VCaP (cell line): ENCODE measurements at regions not wholly inside any gene's neighbourhood (a gene's known extent, or its start where the extent isn't known, plus 50 kb on each side); places are given as distances from the start of the nearest gene placed in this dataset.

Source experiments
- H3K27ac ChIP-seq: fragments of 450-650 bp; 2 replicates; pipeline ENCODE4 v1.5.1; 2017
- TF ChIP-seq, protein P1 (sequence below): fragments of 450-650 bp; conservative IDR thresholded peaks from 2 replicates; pipeline ENCODE4 v1.5.1; 2017; ENCODE audit warnings: mild to moderate bottlenecking, moderate library complexity

DNA sequence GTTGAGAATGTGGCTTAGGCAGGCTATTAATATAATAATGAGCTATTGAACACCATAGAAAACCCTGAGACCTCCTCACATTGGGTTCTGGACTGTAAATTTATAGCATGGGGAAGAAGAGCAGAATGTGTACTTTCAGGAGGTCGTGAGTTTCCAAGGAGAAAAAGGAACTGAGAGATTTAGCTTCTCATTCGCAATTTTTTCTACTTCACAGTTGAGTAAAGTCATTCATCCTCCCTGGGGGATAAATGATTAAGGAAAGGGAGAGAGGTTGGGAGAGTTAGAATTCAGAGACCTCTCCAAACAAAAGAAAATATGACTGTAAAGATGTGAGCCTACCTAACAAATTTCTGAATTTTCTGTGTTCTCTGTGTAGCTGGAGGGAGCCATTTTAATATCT, 205.8 kb upstream of the CYRIA start:
- TF ChIP-seq, protein P1, sequence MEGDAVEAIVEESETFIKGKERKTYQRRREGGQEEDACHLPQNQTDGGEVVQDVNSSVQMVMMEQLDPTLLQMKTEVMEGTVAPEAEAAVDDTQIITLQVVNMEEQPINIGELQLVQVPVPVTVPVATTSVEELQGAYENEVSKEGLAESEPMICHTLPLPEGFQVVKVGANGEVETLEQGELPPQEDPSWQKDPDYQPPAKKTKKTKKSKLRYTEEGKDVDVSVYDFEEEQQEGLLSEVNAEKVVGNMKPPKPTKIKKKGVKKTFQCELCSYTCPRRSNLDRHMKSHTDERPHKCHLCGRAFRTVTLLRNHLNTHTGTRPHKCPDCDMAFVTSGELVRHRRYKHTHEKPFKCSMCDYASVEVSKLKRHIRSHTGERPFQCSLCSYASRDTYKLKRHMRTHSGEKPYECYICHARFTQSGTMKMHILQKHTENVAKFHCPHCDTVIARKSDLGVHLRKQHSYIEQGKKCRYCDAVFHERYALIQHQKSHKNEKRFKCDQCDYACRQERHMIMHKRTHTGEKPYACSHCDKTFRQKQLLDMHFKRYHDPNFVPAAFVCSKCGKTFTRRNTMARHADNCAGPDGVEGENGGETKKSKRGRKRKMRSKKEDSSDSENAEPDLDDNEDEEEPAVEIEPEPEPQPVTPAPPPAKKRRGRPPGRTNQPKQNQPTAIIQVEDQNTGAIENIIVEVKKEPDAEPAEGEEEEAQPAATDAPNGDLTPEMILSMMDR = no peak
- no peak overlapping the region for H3K27ac ChIP-seq

DNA sequence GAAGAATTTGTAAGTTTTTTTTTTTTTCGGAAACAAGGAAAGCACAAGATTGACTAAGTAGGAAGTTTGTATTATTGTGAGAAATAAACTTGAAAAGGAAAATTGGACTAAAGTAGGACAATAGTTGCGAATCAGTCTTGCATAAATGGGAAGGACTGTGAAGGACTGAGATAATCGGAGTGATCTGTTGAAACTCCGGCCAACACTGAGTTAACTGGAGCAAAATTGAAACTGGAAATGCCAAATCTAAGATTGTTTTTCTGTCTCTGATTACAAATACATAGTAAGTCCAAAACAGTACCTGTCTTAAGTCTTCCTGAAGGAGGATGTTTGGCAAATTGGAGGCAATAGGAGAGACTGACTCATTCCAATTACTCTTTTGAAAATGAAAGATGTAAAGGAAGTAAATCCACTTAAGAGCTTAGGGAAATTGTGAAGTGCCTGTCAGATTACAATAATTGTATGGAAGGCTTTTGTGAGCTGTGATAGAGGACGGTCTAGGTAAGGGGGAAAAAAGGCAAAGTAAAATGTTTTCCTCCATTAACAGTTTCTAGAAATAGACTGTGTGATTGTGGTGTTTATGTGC, 204.9 kb upstream of the CYRIA start:
- H3K27ac ChIP-seq = no peak overlapping the region
- TF ChIP-seq, protein P1 = no peak

DNA sequence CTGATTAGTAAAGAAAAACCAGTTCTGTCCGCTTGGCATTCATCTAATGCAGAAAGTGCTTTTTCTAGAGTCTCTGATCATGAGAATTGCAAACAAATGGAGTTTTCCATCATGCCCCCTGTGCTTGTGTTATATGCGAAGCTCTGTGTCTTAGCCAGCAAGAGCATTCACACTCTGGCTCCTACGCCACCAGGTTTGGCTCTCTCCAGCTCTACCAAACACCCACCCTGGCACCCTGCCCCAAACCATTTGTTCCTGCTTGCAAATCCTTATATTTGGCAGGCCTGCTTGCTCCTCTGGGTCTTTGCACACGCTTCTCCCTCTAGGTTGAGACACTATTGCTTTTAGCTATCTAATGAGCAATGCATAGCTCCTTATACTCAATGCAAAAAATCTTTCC, 204.1 kb upstream of the CYRIA start:
- H3K27ac ChIP-seq = no peak overlapping the region
- TF ChIP-seq, protein P1 = no peak

GRCh38 chr2:16862471-16862870, 196.8 kb upstream of the CYRIA start:
- no peak overlapping the region for H3K27ac ChIP-seq
- TF ChIP-seq, protein P1 = no peak

- TF ChIP-seq, protein P1 = no peak
- no peak overlapping the region for H3K27ac ChIP-seq
Measured at GRCh38 chr2:16861530-16861929, 195.9 kb upstream of the CYRIA start.

DNA sequence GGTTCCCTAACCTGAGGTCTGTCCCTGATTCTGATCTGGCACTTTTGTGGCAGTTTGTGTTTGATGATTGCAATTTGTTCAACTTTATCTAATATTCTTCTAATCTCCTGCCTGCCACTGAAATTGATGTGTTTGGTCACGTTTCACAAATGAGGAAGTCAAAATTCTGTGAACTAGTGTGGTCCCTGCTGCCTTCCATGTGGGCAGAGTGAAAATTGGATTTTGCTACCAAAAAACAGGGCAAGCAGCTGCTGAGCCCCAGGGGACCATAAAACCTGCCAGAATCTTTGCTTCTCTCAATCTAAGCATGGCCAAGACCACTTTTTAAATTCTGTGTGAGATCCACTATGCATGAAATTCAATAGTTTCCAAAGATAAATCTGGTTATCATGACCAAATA, 195.5 kb upstream of the CYRIA start:
- TF ChIP-seq, protein P1 = no peak
- H3K27ac ChIP-seq = no peak overlapping the region

- TF ChIP-seq, protein P1 = no peak
- H3K27ac ChIP-seq = no peak overlapping the region
Measured at GRCh38 chr2:16860627-16861026, 195.0 kb upstream of the CYRIA start.

DNA sequence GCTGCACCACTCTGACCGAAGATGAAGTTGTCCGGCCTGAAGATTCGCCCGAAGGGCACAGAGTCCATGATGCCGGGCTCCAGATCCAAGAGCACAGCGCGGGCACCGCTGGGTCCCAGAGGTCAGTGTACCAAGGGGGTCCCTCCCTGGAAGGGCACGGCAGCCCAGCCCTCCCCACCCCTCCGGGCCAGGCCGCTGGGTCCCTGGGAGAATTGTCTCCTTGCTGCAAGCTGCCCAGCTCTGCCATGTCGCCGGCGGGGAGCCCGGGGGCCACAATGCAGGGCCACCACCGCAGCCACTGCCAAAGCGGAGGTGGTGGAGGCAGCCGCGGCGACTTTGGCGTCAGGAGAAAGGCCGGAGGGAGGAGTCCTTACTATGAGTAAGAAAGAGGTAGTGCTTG, 189.5 kb upstream of the CYRIA start:
- no peak overlapping the region for H3K27ac ChIP-seq
- TF ChIP-seq, protein P1 = no peak
